Spleen (tissue), 7 donors: ENCODE measurements at regions not wholly inside any gene's neighbourhood (a gene's known extent, or its start where the extent isn't known, plus 50 kb on each side); places are given as distances from the start of the nearest gene placed in this dataset.

ENCODE experiments used
- POLR2A ChIP-seq, 3 donors: fragments of 450-650 bp; IDR thresholded peaks; one replicate each; pipeline ENCODE4 v1.5.1; 2017; ENCODE audit warnings: antibody characterized with exemption in 3 of 3, mild to moderate bottlenecking in 1 of 3
- POLR2AphosphoS5 ChIP-seq, 3 donors: sonication (generic); formaldehyde crosslinking; IDR thresholded peaks; one replicate each; pipeline ENCODE4 v1.5.1; 2017; ENCODE audit warnings: antibody characterized with exemption in 3 of 3
- TF ChIP-seq, protein P1 (sequence below), 11 experiments: fragments of 200-600 bp in 7 of 11; fragments of 450-650 bp in 4 of 11; sonication (generic) in 4 of 11; IDR thresholded peaks in 8 of 11; conservative IDR thresholded peaks in 3 of 11; 1 replicate in 7 of 11; 2 replicates in 4 of 11; pipeline versions ENCODE4 v1.4.0 to v1.8.0; 2016 to 2021; ENCODE audit warnings: antibody characterized with exemption in 11 of 11, inconsistent platforms in 4 of 11, mild to moderate bottlenecking in 1 of 11
- donor health status: DM: no; HTN: no; CAD: no; lungs with moderate emphysema.
- donor health status: DM: no; HTN: no; CAD: no.
- donor health status: DM: no; HTN: no; CAD: no.

DNA sequence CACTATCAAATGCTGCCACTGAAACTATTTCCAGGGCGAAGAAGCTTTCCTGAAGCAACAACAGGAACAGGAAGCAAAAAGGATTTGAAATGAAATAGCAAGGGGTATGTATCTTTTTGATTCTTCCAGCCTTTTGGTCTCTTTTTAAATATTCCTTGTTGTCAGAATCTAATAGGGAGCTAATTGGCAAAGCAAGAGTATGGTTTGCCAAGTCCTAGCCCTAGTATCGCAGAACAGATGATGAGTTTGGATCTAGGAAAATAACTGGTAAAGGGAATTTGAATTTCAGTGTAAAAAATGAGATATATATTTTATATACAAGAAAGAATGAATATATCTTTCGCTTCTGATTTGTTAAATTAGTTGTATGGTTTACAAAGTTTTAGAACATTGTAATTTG lies 252.5 kb downstream of the ANKRD7 start:
- TF ChIP-seq POLR2A (IDR thresholded peaks at IDR 0.05): no peak
- TF ChIP-seq, protein P1, sequence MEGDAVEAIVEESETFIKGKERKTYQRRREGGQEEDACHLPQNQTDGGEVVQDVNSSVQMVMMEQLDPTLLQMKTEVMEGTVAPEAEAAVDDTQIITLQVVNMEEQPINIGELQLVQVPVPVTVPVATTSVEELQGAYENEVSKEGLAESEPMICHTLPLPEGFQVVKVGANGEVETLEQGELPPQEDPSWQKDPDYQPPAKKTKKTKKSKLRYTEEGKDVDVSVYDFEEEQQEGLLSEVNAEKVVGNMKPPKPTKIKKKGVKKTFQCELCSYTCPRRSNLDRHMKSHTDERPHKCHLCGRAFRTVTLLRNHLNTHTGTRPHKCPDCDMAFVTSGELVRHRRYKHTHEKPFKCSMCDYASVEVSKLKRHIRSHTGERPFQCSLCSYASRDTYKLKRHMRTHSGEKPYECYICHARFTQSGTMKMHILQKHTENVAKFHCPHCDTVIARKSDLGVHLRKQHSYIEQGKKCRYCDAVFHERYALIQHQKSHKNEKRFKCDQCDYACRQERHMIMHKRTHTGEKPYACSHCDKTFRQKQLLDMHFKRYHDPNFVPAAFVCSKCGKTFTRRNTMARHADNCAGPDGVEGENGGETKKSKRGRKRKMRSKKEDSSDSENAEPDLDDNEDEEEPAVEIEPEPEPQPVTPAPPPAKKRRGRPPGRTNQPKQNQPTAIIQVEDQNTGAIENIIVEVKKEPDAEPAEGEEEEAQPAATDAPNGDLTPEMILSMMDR (IDR thresholded peaks at IDR 0.05 in 8 of 11, conservative IDR thresholded peaks at IDR 0.05 in 3 of 11): no peak
- no peak for TF ChIP-seq POLR2AphosphoS5 (IDR thresholded peaks at IDR 0.05)
